HG03025 (cell line): ENCODE measurements at regions not wholly inside any gene's neighbourhood (a gene's known extent, or its start where the extent isn't known, plus 50 kb on each side); places are given as distances from the start of the nearest gene placed in this dataset.
"Not testable (repeated sequence)": the region's sequence is repeated elsewhere in the genome, so short reads cannot be mapped to it uniquely, and the experiment has no call there.

Source experiments
- ATAC-seq: cut with Tn5 transposase; IDR thresholded peaks from one replicate; pipeline ENCODE4 v1.9.1; 2021; ENCODE audit warnings: mild to moderate bottlenecking, moderate library complexity; ENCODE audit not compliant: unreplicated experiment, low FRiP score

GRCh38 chr9:1115370-1115769 is 65.2 kb downstream of the DMRT2 start:
- no peak for ATAC-seq

- no peak for ATAC-seq
These were observed 67.3 kb downstream of the DMRT2 start for GRCh38 chr9:1117439-1117838.

DNA sequence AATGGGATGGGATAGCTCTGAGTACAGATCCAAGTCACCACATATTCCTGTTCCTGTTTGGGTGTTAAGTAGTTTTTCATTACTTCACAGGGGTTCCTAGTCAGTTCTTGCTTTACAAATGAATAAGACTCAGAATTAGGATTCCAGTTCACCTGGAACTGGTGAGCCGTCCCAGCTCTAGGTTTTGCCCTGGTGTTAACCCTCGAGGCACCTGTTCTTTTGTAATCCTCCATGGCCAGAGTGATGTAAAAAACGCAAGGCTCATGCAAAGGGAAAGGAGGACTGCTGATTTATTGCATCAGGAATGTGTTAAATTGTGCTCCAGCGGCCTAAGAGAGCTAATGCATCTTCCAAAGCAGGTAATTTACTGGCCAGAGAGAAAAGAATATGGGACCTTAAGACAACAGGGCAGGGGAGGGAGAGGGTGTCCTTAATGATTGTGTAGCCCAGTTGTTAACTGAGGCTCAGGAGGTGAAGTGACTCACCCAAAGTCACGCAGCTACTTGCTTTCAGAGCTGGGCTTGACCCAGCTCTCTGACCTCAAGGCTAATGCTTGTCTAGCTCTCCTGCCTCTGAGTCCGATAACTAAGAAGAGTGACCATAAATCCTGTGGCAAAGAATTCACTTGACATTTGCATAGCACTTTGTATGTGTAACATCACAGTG is 70.5 kb downstream of the DMRT2 start:
- no peak for ATAC-seq

DNA sequence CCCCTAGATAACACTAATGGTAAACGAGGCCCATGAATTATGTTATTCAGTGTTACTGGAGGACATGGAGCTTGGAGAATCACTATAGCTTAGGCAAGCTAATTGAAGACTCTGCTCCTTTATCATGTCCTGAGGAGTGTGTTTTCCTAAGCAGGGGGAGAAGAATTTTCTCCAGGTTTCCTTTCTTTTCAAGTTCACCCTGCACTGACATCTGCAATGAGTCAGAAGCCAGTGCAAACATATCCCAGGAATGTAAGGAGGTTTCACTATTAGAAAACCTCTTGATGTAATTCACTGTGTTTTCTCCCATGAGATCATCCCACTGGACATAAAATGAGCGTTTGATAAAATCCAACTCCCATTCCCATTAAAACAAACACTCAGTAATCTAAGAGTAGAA is 75.6 kb downstream of the DMRT2 start:
- no peak for ATAC-seq

GRCh38 chr9:1128046-1128445 is 77.9 kb downstream of the DMRT2 start:
- ATAC-seq: no peak

- no peak for ATAC-seq
These were observed 79.2 kb downstream of the DMRT2 start for GRCh38 chr9:1129382-1129781.

DNA sequence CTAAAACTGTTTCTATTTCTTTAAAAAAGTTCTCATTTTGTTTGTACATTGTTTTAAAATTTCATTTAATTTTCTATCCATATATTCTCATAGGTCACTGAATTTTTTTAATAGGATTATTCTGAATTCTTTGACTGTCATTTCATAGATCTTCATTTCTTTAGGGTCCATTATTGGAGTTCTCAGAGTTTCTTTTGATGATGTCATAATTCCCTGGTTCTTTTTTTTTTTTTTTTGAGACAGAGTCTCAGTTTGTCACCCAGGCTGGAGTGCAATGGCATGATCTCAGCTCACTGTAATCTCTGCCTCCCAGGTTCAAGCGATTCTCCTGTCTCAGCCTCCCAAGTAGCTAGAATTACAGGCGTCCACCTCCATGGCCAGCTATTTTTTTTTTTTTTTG is 89.9 kb downstream of the DMRT2 start:
- ATAC-seq: no peak

DNA sequence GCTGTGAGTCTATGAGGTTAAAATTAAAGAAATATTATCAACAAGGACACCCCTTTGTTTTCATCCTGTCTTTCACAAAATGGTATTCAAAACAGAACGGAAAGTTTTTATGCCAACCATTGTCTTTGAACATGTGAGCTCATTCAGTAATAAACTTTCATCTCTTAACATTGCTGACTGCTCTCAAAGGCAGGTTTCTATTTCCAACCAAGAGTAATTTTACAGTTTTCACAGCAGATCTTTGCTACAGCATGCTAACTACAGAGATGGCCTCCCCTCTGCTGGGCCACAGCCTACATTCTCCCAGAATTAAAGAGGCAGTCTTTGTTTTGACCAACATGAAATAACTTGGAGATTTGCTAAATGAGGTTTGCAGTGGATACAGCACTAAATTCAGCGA is 101.5 kb downstream of the DMRT2 start:
- ATAC-seq: no peak

GRCh38 chr9:1152171-1152570 is 102.0 kb downstream of the DMRT2 start:
- no peak for ATAC-seq

GRCh38 chr9:1154739-1155138 is 104.6 kb downstream of the DMRT2 start:
- ATAC-seq: no peak

DNA sequence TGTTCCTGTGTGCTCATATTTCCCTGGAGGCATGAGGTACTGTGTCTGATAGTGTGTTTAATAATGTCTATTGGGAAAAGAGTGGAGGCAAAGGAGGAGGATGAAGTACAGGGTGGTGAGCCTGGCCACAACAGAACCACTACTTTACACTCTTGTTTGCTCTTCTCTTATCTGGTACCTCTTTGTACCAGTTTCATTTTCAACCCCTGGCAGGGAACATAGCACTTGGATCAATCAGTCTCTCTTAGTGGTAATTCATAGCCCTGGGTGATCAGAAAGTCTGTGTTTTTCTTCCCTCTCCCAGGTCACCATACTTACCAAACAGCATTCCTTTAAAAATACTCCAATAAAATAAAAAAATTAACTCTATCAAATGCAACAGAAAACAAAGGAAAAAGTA is 105.4 kb downstream of the DMRT2 start:
- no peak for ATAC-seq

DNA sequence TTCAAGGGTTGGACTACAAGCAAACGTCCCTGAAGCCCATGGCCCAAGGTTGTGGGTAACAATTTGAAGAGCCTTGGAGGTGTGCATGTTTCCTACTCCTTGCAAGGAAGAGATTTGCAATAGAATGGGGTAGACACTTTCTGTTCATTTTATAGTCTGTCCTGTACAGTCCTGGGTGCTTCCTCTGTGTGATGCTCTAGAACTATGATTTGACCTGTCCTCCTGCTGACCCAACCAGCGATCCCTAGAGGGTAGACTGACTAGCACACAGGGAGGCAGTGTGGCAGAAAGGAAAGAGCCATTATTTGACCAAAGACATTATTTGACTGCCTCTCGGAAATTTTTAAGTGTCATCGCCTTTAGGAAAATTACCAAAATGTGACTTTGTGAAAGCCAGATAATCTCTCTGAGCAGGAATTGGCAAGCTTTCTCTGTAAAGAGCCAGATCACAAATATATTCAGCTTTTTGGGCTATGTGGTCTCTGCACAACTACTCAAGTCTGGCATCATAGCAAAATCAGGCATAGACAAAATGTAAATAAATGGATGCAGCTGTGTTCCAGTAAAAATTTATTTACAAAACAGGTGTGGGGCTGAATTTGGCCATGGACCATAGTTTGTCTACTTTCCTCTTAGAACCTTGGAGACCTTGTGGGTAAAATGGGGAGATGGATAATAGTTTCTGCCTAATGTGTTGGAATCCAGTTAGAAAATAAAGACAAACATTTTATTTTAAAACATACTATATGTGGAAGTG is 106.8 kb downstream of the DMRT2 start:
- no peak for ATAC-seq

DNA sequence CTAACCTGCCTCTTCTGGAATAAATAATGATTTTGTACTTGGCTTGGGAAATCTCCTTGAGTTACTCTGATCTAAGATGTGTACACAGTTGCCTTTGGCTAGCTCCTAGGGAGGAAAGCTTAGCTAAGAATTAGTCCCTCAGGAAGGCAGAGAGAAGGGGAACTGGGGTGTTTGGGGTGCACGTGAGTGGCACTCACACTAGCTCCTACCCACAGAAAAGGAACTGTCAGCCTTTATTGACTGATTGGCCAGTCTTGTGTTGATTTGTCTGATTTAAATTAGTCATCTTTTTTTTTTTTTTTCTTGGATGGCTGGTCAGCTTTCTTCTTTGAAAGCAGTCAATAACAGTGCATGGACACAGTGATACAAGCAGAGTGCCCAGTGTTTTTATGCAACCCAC is 107.7 kb downstream of the DMRT2 start:
- ATAC-seq: no peak

DNA sequence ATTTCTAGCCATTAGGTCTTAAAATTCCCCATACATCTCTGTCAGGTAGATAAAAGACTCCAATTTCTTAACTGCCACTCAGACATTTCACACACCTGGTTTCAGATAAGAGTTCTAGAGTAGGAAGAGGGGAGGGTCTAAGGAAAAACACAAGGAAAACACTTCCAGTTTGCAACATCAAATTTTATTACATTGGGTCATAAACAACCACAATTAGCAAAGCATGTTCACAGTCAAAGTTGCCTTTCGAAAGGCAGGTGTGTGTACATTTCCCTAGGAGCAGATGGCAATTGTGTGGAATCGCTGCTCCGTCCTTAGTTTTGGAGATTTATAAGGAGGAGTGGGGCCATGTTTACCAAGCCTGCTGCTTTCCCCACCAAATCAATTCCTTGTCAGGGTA is 120.8 kb downstream of the DMRT2 start:
- ATAC-seq: no peak

DNA sequence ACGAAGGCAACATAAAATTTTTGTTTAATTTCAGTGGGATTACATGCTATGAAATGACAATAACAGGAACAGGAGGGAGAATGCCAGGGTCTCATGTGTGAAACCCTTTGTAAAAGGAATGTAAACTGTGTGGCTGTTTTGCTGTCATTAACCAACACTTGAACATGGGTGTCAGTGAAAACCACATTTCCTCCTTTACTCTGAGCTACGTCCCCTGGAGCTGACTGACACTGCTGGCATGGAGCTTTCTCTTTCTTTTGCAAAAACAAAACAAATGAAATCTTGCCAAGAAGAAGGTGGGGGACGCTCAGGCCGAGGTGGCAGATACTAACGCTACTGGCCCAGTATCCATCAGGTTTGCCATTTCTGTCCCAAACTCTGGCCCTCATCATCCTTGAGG is 121.4 kb downstream of the DMRT2 start:
- no peak for ATAC-seq

- ATAC-seq: no peak
These were observed 123.1 kb downstream of the DMRT2 start for GRCh38 chr9:1173211-1173610.

DNA sequence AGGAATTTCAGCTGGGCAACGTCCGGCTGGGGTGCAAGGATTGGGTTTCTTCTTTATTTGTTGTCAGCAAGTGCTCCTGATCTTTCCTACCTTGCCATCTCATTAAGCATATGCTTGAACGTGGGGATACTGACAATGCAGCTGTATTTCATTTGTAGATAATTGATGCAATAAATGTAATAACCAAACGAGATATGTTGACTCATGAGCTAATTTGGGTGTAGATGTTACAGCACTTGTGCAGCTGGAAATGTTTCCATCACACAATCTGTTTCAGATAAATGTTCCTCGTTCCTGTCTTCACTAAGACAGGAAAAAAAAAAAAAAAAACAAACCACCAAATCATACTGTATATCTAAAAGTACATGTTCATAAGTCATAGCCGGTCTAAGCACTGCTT is 123.8 kb downstream of the DMRT2 start:
- no peak for ATAC-seq

DNA sequence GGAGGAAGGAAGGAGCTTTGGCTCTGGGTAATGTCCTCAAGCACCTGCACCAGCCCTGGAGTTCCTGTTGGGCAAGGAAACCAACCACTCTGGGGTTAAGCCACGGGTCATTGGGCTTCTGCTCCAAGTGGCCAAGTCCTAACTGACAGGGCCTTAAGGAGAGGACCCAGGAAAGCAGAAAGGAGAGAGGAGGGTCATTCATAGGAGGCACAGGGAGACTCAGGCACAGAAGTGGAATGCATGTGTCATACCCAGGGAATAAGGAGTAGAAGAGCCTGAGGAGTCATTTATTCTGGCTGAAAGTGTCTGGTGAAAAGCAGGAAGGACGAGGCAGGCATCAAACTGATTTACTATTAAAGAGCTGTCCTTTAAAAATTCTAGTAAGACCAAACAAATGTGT is 129.2 kb downstream of the DMRT2 start:
- ATAC-seq: no peak

DNA sequence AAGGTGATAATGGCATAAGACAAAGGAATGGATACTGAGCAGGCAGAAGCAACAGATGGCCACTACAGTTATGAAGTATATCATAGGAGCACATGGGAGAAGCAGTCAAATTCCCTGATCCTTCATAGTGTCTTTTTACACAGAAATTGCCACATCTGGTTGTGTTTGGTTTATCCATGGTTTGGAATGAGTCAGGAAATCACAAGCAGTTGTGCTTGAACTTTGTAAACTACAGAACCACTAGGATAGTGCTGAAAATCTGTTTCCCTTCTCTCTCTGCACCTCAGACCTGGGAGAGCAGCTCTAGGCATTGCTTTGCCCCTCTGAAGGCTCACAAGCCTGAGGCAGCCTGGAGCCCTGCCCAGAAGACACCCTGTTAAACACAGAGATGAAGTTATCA is 134.0 kb downstream of the DMRT2 start:
- ATAC-seq: no peak

DNA sequence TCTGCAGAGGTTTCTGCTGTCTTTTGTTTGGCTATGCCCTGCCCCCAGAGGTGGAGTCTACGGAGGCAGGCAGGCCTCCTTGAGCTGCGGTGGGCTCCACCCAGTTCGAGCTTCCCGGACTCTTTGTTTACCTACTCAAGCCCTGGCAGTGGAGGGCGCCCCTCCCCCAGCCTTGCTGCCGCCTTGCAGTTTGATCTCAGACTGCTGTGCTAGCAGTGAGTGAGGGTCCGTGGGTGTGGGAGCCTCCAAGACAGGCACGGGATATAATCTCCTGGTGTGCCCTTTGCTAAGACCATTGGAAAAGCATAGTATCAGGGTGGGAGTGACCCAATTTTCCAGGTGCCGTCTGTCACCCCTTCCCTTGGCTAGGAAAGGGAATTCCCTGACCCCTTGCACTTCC is 137.0 kb downstream of the DMRT2 start:
- ATAC-seq: not testable (repeated sequence)

DNA sequence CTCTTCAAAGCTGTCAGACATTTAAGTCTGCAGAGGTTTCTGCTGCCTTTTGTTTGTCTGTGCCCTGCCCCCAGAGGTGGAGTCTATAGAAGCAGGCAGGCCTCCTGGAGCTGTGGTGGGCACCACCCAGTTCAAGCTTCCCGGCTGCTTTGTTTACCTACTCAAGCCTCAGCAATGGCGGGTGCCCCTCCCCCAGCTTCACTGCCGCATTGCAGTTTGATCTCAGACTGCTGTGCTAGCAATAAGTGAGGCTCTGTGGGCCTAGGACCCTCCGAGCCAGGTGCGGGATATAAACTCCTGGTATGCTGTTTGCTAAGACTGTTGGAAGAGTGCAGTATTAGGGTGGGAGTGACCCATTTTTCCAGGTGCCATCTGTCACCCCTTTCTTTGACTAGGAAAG is 145.5 kb downstream of the DMRT2 start:
- not testable (repeated sequence) for ATAC-seq

- ATAC-seq: no peak
These were observed 147.9 kb downstream of the DMRT2 start for GRCh38 chr9:1198085-1198484.
